Keratinocyte (primary cell): ENCODE measurements at regions not wholly inside any gene's neighbourhood (a gene's known extent, or its start where the extent isn't known, plus 50 kb on each side); places are given as distances from the start of the nearest gene placed in this dataset.

Experiments
- EZH2 ChIP-seq: IDR thresholded peaks from one replicate; pipeline ENCODE4 v1.6.1; 2012; ENCODE audit warnings: inconsistent platforms, mild to moderate bottlenecking, low read length, moderate library complexity
- TF ChIP-seq, protein P1 (sequence below), 3 experiments: IDR thresholded peaks in 1 of 3; conservative IDR thresholded peaks in 1 of 3; optimal IDR thresholded peaks in 1 of 3; 2 replicates in 2 of 3; 3 replicates in 1 of 3; pipeline versions ENCODE3 to v1.5.1; 2011; ENCODE audit warnings: low read length in 3 of 3, mild to moderate bottlenecking in 3 of 3, moderate library complexity in 2 of 3, control low read depth in 1 of 3, inconsistent platforms in 1 of 3; ENCODE audit not compliant: insufficient read depth in 2 of 3; ENCODE audit errors: extremely low read depth in 1 of 3

DNA sequence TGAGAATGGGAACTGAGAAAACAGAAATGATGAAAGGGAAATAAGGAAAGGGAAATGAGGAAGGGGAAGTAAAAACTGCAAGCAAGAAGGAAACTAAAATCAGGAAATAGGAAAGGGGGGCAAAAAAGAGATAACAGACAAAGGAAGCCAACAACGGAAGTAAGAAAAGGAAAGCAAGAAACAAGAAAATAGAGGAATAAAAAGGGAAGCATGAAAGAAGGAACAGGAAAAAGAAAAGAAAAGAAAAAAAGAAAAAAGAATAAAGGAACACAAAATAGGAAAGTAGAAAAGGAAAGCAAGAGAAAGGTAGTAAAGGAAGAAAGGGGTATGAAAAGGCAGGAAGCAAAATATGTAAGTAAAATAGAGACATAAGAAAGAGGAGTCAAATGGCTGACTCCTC, 241.2 kb upstream of the NCKAP5 start:
- TF ChIP-seq, protein P1, sequence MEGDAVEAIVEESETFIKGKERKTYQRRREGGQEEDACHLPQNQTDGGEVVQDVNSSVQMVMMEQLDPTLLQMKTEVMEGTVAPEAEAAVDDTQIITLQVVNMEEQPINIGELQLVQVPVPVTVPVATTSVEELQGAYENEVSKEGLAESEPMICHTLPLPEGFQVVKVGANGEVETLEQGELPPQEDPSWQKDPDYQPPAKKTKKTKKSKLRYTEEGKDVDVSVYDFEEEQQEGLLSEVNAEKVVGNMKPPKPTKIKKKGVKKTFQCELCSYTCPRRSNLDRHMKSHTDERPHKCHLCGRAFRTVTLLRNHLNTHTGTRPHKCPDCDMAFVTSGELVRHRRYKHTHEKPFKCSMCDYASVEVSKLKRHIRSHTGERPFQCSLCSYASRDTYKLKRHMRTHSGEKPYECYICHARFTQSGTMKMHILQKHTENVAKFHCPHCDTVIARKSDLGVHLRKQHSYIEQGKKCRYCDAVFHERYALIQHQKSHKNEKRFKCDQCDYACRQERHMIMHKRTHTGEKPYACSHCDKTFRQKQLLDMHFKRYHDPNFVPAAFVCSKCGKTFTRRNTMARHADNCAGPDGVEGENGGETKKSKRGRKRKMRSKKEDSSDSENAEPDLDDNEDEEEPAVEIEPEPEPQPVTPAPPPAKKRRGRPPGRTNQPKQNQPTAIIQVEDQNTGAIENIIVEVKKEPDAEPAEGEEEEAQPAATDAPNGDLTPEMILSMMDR (optimal IDR thresholded peaks at IDR 0.05 in 1 of 3, IDR thresholded peaks at IDR 0.05 in 1 of 3, conservative IDR thresholded peaks at IDR 0.05 in 1 of 3; ENCODE audit: extremely low read depth in 1 of 3, insufficient read depth in 2 of 3, low read length in 3 of 3) = no peak
- no peak for TF ChIP-seq EZH2
